GM19240 (cell line): ENCODE measurements at regions not wholly inside any gene's neighbourhood (a gene's known extent, or its start where the extent isn't known, plus 50 kb on each side); places are given as distances from the start of the nearest gene placed in this dataset.

Experiments used
- DNase-seq: peaks from one replicate; pipeline ENCODE4 v3.0.0; 2011; ENCODE audit warnings: low spot score; ENCODE audit not compliant: insufficient read length

- DNase-seq: no peak
Measured at GRCh38 chr14:85276161-85276978, 253.6 kb upstream of the FLRT2 start.

- DNase-seq: no peak
Measured at GRCh38 chr14:85276979-85277228, 253.0 kb upstream of the FLRT2 start.

GRCh38 chr14:85279407-85279806 is 250.5 kb upstream of the FLRT2 start:
- no peak for DNase-seq

- DNase-seq: no peak
Measured at GRCh38 chr14:85280074-85280473, 249.9 kb upstream of the FLRT2 start.

- no peak for DNase-seq
Measured at GRCh38 chr14:85281921-85282320, 248.0 kb upstream of the FLRT2 start.

- DNase-seq: no peak
Measured at GRCh38 chr14:85288041-85288440, 241.9 kb upstream of the FLRT2 start.

GRCh38 chr14:85291731-85292130 is 238.2 kb upstream of the FLRT2 start:
- no peak for DNase-seq

GRCh38 chr14:85293612-85294234 is 236.2 kb upstream of the FLRT2 start:
- DNase-seq: no peak

GRCh38 chr14:85295318-85295717 is 234.6 kb upstream of the FLRT2 start:
- no peak for DNase-seq

- DNase-seq: no peak
Measured at GRCh38 chr14:85296456-85297210, 233.3 kb upstream of the FLRT2 start.

GRCh38 chr14:85300107-85300506 is 229.8 kb upstream of the FLRT2 start:
- DNase-seq: no peak

- DNase-seq: no peak
Measured at GRCh38 chr14:85301506-85301905, 228.4 kb upstream of the FLRT2 start.

- no peak for DNase-seq
Measured at GRCh38 chr14:85306024-85306423, 223.9 kb upstream of the FLRT2 start.

GRCh38 chr14:85308531-85309300 is 221.2 kb upstream of the FLRT2 start:
- no peak for DNase-seq

- no peak for DNase-seq
Measured at GRCh38 chr14:85310491-85311272, 219.3 kb upstream of the FLRT2 start.

- no peak for DNase-seq
Measured at GRCh38 chr14:85313560-85314207, 216.3 kb upstream of the FLRT2 start.

GRCh38 chr14:85315290-85315689 is 214.7 kb upstream of the FLRT2 start:
- DNase-seq: no peak

- DNase-seq: no peak
Measured at GRCh38 chr14:85315733-85316290, 214.1 kb upstream of the FLRT2 start.

- DNase-seq: no peak
Measured at GRCh38 chr14:85316701-85317410, 213.1 kb upstream of the FLRT2 start.
